KMS-11 (cell line): ENCODE measurements at regions not wholly inside any gene's neighbourhood (a gene's known extent, or its start where the extent isn't known, plus 50 kb on each side); places are given as distances from the start of the nearest gene placed in this dataset.

Source experiments
- H2AFZ ChIP-seq: fragments of 200-600 bp; sonication (generic); 2 replicates; pipeline ENCODE4 v1.6.1; 2016; ENCODE audit warnings: antibody characterized with exemption, mixed run types, low read depth
- H3K27ac ChIP-seq: fragments of 200-600 bp; sonication (generic); 2 replicates; pipeline ENCODE4 v1.6.1; 2016; ENCODE audit warnings: mild to moderate bottlenecking, mixed run types
- H3K27me3 ChIP-seq: fragments of 200-600 bp; sonication (generic); 2 replicates; pipeline ENCODE4 v1.6.1; 2017; ENCODE audit warnings: mild to moderate bottlenecking, low read depth, mixed run types, moderate library complexity; ENCODE audit not compliant: insufficient read depth
- H3K36me3 ChIP-seq: fragments of 200-600 bp; sonication (generic); 2 replicates; pipeline ENCODE4 v1.6.1; 2017; ENCODE audit warnings: mild to moderate bottlenecking, mixed run types; ENCODE audit not compliant: insufficient read depth
- H3K4me1 ChIP-seq: fragments of 200-600 bp; sonication (generic); 2 replicates; pipeline ENCODE4 v1.6.1; 2016; ENCODE audit warnings: mild to moderate bottlenecking, low read depth, mixed run types; ENCODE audit not compliant: poor library complexity, severe bottlenecking
- H3K4me2 ChIP-seq: fragments of 200-600 bp; sonication (generic); 2 replicates; pipeline ENCODE4 v1.7.0; 2016; ENCODE audit warnings: mild to moderate bottlenecking, mixed run types
- H3K4me3 ChIP-seq: fragments of 200-600 bp; sonication (generic); IDR thresholded peaks from 2 replicates; pipeline ENCODE4 v1.6.1; 2017; ENCODE audit warnings: low read depth, low read length, mixed read lengths; ENCODE audit not compliant: insufficient read depth
- H3K79me2 ChIP-seq: fragments of 200-600 bp; sonication (generic); 2 replicates; pipeline ENCODE4 v1.6.1; 2016; ENCODE audit warnings: low read depth, mixed run types; ENCODE audit not compliant: insufficient read depth
- H3K9ac ChIP-seq: fragments of 200-600 bp; sonication (generic); 2 replicates; pipeline ENCODE4 v1.6.1; 2016; ENCODE audit warnings: mild to moderate bottlenecking, mixed run types
- H4K20me1 ChIP-seq: fragments of 200-600 bp; sonication (generic); 2 replicates; pipeline ENCODE4 v1.6.1; 2016; ENCODE audit warnings: mild to moderate bottlenecking, mixed run types; ENCODE audit not compliant: insufficient read depth
- CTCF ChIP-seq: fragments of 200-600 bp; sonication (generic); conservative IDR thresholded peaks from 2 replicates; pipeline ENCODE4 v1.6.1; 2017; ENCODE audit warnings: low read depth, mild to moderate bottlenecking, antibody characterized with exemption, low read length, moderate library complexity, mixed read lengths

GRCh38 chr9:68619072-68619471, 78.4 kb upstream of the TMEM252 start:
- H2AFZ ChIP-seq: no peak overlapping the region

GRCh38 chr9:68619636-68620035, 79.0 kb upstream of the TMEM252 start:
- H4K20me1 ChIP-seq: no peaks in the 10 kb centered on the region
- no peaks in the 10 kb centered on the region for H3K27me3 ChIP-seq
- H2AFZ ChIP-seq: no peak overlapping the region
- no peaks in the 10 kb centered on the region for H3K79me2 ChIP-seq
- no peak for TF ChIP-seq CTCF
- no peak overlapping the region for H3K4me3 ChIP-seq
- no peak overlapping the region for H3K4me2 ChIP-seq
- no peak overlapping the region for H3K9ac ChIP-seq
- no peaks in the 10 kb centered on the region for H3K36me3 ChIP-seq
- H3K27ac ChIP-seq: no peak overlapping the region
- no peaks in the 10 kb centered on the region for H3K4me1 ChIP-seq

More at GRCh38 chr9:68619072-68619471, 78.4 kb upstream of the TMEM252 start:
- Histone ChIP-seq H3K79me2 (no peaks in the 10 kb centered on the region), H3K9ac (no peak overlapping the region), H4K20me1 (no peaks in the 10 kb centered on the region), H3K27me3 (no peaks in the 10 kb centered on the region), H3K4me1 (peaks cover 1% of the 10 kb centered on the region), H3K4me3 (no peak overlapping the region), H3K4me2 (no peak overlapping the region), H3K36me3 (no peaks in the 10 kb centered on the region), H3K27ac (no peak overlapping the region)
- no peak for TF ChIP-seq CTCF

GRCh38 chr9:68625559-68625958, 79.5 kb upstream of the PIP5K1B start:
- TF ChIP-seq CTCF: no peak
- no peaks in the 10 kb centered on the region for H3K36me3 ChIP-seq
- no peak overlapping the region for H3K27ac ChIP-seq
- no peaks in the 10 kb centered on the region for H3K79me2 ChIP-seq
- H3K9ac ChIP-seq: no peak overlapping the region
- no peak overlapping the region for H3K4me3 ChIP-seq
- H3K27me3 ChIP-seq: no peaks in the 10 kb centered on the region
- no peaks in the 10 kb centered on the region for H4K20me1 ChIP-seq
- H3K4me1 ChIP-seq: no peaks in the 10 kb centered on the region
- no peak overlapping the region for H3K4me2 ChIP-seq
- no peak overlapping the region for H2AFZ ChIP-seq

- no peak overlapping the region for H3K4me3 ChIP-seq
- H3K36me3 ChIP-seq: no peaks in the 10 kb centered on the region
- no peaks in the 10 kb centered on the region for H3K4me1 ChIP-seq
- no peak for TF ChIP-seq CTCF
- no peak overlapping the region for H3K27ac ChIP-seq
- H3K79me2 ChIP-seq: no peaks in the 10 kb centered on the region
- H4K20me1 ChIP-seq: no peaks in the 10 kb centered on the region
- H3K27me3 ChIP-seq: no peaks in the 10 kb centered on the region
- no peak overlapping the region for H3K9ac ChIP-seq
- no peak overlapping the region for H2AFZ ChIP-seq
- no peak overlapping the region for H3K4me2 ChIP-seq
These were observed 78.5 kb upstream of the PIP5K1B start for GRCh38 chr9:68626526-68626925.

GRCh38 chr9:68627104-68627503, 77.9 kb upstream of the PIP5K1B start:
- no peak overlapping the region for H3K4me2 ChIP-seq

More at GRCh38 chr9:68627104-68627503, 77.9 kb upstream of the PIP5K1B start:
- TF ChIP-seq CTCF: no peak
- Histone ChIP-seq H2AFZ (no peak overlapping the region), H3K79me2 (no peaks in the 10 kb centered on the region), H3K9ac (no peak overlapping the region), H3K27me3 (no peaks in the 10 kb centered on the region), H3K36me3 (no peaks in the 10 kb centered on the region), H3K4me3 (no peak overlapping the region), H3K27ac (no peak overlapping the region), H4K20me1 (no peaks in the 10 kb centered on the region), H3K4me1 (no peaks in the 10 kb centered on the region)
